ENCODE measurements at regions not wholly inside any gene's neighbourhood (a gene's known extent, or its start where the extent isn't known, plus 50 kb on each side); places are given as distances from the start of the nearest gene placed in this dataset.

GRCh38 chr11:96905663-96906062 is 515.9 kb downstream of the JRKL start:
- DNase-seq = no peak
- TF ChIP-seq EP300 (IDR thresholded peaks at IDR 0.05) (no peak), POLR2A (IDR thresholded peaks at IDR 0.05) (no peak)
- TF ChIP-seq, protein P1, sequence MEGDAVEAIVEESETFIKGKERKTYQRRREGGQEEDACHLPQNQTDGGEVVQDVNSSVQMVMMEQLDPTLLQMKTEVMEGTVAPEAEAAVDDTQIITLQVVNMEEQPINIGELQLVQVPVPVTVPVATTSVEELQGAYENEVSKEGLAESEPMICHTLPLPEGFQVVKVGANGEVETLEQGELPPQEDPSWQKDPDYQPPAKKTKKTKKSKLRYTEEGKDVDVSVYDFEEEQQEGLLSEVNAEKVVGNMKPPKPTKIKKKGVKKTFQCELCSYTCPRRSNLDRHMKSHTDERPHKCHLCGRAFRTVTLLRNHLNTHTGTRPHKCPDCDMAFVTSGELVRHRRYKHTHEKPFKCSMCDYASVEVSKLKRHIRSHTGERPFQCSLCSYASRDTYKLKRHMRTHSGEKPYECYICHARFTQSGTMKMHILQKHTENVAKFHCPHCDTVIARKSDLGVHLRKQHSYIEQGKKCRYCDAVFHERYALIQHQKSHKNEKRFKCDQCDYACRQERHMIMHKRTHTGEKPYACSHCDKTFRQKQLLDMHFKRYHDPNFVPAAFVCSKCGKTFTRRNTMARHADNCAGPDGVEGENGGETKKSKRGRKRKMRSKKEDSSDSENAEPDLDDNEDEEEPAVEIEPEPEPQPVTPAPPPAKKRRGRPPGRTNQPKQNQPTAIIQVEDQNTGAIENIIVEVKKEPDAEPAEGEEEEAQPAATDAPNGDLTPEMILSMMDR (IDR thresholded peaks at IDR 0.05) = no peak
- H3K27me3 ChIP-seq = no peaks in the 10 kb centered on the region
- no peaks in the 10 kb centered on the region for H3K9me3 ChIP-seq
- no peak overlapping the region for H3K4me3 ChIP-seq
- no peaks in the 10 kb centered on the region for H3K36me3 ChIP-seq
- intact Hi-C loops (cut with DNase I) = no loop called here
- H3K4me1 ChIP-seq (ENCODE audit: insufficient read depth) = no peaks in the 10 kb centered on the region
- H3K27ac ChIP-seq = no peak overlapping the region

- TF ChIP-seq EP300 (IDR thresholded peaks at IDR 0.05) (no peak), POLR2A (IDR thresholded peaks at IDR 0.05) (no peak)
- TF ChIP-seq, protein P1 (IDR thresholded peaks at IDR 0.05) = no peak
Measured at GRCh38 chr11:96906476-96906875, 516.7 kb downstream of the JRKL start.

GRCh38 chr11:96925862-96926261 is 536.0 kb downstream of the JRKL start:
- DNase-seq = no peak
- intact Hi-C loops (cut with DNase I) = no loop called here
- H3K4me1 ChIP-seq (ENCODE audit: insufficient read depth) = no peaks in the 10 kb centered on the region
- H3K4me3 ChIP-seq = no peak overlapping the region
- H3K27me3 ChIP-seq = no peaks in the 10 kb centered on the region
- no peaks in the 10 kb centered on the region for H3K9me3 ChIP-seq
- H3K27ac ChIP-seq = no peak overlapping the region
- H3K36me3 ChIP-seq = no peaks in the 10 kb centered on the region
- TF ChIP-seq POLR2A (IDR thresholded peaks at IDR 0.05) = no peak
- no peak for TF ChIP-seq EP300 (IDR thresholded peaks at IDR 0.05)
- TF ChIP-seq, protein P1 (IDR thresholded peaks at IDR 0.05) = no peak

More at GRCh38 chr11:96906476-96906875, 516.7 kb downstream of the JRKL start:
- DNase-seq = no peak
- Histone ChIP-seq H3K9me3 (no peaks in the 10 kb centered on the region), H3K27me3 (no peaks in the 10 kb centered on the region), H3K4me3 (no peak overlapping the region), H3K4me1 (ENCODE audit: insufficient read depth) (no peaks in the 10 kb centered on the region), H3K36me3 (no peaks in the 10 kb centered on the region), H3K27ac (no peak overlapping the region)
- intact Hi-C loops (cut with DNase I) = no loop called here
- 93 to 95% (median 93%) methylated on average over 1 of the region's 1 CpG for WGBS, 3 donors

GRCh38 chr11:96940227-96940626 is 550.4 kb downstream of the JRKL start:
- TF ChIP-seq EP300 (IDR thresholded peaks at IDR 0.05) (no peak), POLR2A (IDR thresholded peaks at IDR 0.05) (no peak)
- TF ChIP-seq, protein P1 (IDR thresholded peaks at IDR 0.05) = no peak
- Histone ChIP-seq H3K9me3 (no peaks in the 10 kb centered on the region), H3K4me3 (no peak overlapping the region), H3K4me1 (ENCODE audit: insufficient read depth) (no peaks in the 10 kb centered on the region), H3K36me3 (no peaks in the 10 kb centered on the region), H3K27me3 (no peaks in the 10 kb centered on the region), H3K27ac (no peak overlapping the region)
- intact Hi-C loops (cut with DNase I) = no loop called here
- DNase-seq = no peak

DNA sequence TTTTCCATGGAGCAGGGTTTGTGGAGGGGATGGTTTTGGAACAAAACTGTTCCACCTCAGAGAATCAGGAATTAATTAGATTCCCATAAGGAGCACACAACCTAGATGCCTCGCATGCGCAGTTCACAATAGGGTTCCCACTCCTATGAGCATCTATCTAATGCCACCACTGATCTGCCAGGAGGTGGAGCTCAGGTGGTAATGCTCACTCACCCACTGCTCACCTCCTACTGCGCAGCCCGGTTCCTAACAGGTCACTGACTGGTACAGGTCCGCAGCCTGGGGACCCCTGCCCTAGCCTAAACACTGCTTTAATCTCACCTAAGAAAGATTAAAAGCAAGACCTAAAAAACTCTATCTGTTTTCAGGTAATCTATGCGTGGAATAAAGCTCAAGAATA is 553.0 kb downstream of the JRKL start:
- no peak overlapping the region for H3K4me3 ChIP-seq
- TF ChIP-seq EP300 (IDR thresholded peaks at IDR 0.05) = no peak
- TF ChIP-seq POLR2A (IDR thresholded peaks at IDR 0.05) = no peak
- TF ChIP-seq, protein P1 (IDR thresholded peaks at IDR 0.05) = no peak
- H3K9me3 ChIP-seq = no peaks in the 10 kb centered on the region
- no peak for DNase-seq
- no peaks in the 10 kb centered on the region for H3K36me3 ChIP-seq
- intact Hi-C loops (cut with DNase I) = no loop called here
- H3K27me3 ChIP-seq = peaks cover 4% of the 10 kb centered on the region
- H3K4me1 ChIP-seq (ENCODE audit: insufficient read depth) = no peaks in the 10 kb centered on the region
- no peak overlapping the region for H3K27ac ChIP-seq
- 87 to 90% (median 89%) methylated on average over 6 of the region's 6 CpGs for WGBS, 3 donors
